Nephron progenitor cell (in vitro differentiated cells): ENCODE measurements at regions not wholly inside any gene's neighbourhood (a gene's known extent, or its start where the extent isn't known, plus 50 kb on each side); places are given as distances from the start of the nearest gene placed in this dataset.
"Not testable (repeated sequence)": the region's sequence is repeated elsewhere in the genome, so short reads cannot be mapped to it uniquely, and the experiment has no call there.

Experiments used
- DNase-seq: peaks from one replicate; pipeline ENCODE4 v3.0.0; 2021
- H3K27ac Mint-ChIP-seq: 2 replicates; pipeline ENCODE4 v1.8.0; 2021; ENCODE audit warnings: mild to moderate bottlenecking, moderate library complexity, mixed read lengths
- H3K27me3 Mint-ChIP-seq: 2 replicates; pipeline ENCODE4 v1.8.0; 2021; ENCODE audit warnings: mild to moderate bottlenecking, low read depth, mixed read lengths; ENCODE audit not compliant: poor library complexity
- H3K36me3 Mint-ChIP-seq: 2 replicates; pipeline ENCODE4 v1.8.0; 2021; ENCODE audit warnings: low read depth, mixed read lengths
- H3K4me1 Mint-ChIP-seq: 2 replicates; pipeline ENCODE4 v1.8.0; 2021; ENCODE audit warnings: mixed read lengths
- H3K4me3 Mint-ChIP-seq: 2 replicates; pipeline ENCODE4 v1.8.0; 2021; ENCODE audit warnings: mild to moderate bottlenecking, moderate library complexity, mixed read lengths
- H3K9me3 Mint-ChIP-seq: 2 replicates; pipeline ENCODE4 v1.8.0; 2021; ENCODE audit warnings: mild to moderate bottlenecking, moderate library complexity, mixed read lengths
- TF ChIP-seq, protein P1 (sequence below): fragments of 200-600 bp; sonication (generic); IDR thresholded peaks from 2 replicates; pipeline ENCODE4 v1.5.0; 2021; ENCODE audit warnings: antibody characterized with exemption

DNA sequence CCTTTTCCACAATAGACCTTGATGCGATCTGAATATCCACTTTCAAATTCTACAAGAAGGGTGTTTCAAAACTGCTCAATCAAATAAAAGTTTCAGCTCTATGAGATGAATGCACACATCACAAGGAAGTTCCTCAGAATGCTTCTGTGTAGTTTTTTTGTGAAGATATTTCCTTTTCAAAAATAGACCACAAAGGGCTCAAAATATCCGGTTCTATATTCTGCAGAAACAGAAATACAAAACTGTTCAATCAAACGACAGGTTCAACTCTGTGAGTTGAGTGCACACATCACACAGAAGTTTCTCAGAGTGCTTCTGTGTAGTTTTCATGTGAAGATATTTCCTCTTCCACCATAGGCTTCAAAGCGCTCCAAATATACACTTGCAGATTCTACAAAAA lies 293.9 kb upstream of the DEFB115 start:
- Mint-ChIP-seq H3K4me1 (no peaks in the 10 kb centered on the region), H3K27me3 (no peaks in the 10 kb centered on the region), H3K27ac (no peak overlapping the region), H3K4me3 (no peak overlapping the region), H3K9me3 (peaks cover 79% of the 10 kb centered on the region), H3K36me3 (no peaks in the 10 kb centered on the region)
- TF ChIP-seq, protein P1, sequence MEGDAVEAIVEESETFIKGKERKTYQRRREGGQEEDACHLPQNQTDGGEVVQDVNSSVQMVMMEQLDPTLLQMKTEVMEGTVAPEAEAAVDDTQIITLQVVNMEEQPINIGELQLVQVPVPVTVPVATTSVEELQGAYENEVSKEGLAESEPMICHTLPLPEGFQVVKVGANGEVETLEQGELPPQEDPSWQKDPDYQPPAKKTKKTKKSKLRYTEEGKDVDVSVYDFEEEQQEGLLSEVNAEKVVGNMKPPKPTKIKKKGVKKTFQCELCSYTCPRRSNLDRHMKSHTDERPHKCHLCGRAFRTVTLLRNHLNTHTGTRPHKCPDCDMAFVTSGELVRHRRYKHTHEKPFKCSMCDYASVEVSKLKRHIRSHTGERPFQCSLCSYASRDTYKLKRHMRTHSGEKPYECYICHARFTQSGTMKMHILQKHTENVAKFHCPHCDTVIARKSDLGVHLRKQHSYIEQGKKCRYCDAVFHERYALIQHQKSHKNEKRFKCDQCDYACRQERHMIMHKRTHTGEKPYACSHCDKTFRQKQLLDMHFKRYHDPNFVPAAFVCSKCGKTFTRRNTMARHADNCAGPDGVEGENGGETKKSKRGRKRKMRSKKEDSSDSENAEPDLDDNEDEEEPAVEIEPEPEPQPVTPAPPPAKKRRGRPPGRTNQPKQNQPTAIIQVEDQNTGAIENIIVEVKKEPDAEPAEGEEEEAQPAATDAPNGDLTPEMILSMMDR: no peak
- DNase-seq: no peak

DNA sequence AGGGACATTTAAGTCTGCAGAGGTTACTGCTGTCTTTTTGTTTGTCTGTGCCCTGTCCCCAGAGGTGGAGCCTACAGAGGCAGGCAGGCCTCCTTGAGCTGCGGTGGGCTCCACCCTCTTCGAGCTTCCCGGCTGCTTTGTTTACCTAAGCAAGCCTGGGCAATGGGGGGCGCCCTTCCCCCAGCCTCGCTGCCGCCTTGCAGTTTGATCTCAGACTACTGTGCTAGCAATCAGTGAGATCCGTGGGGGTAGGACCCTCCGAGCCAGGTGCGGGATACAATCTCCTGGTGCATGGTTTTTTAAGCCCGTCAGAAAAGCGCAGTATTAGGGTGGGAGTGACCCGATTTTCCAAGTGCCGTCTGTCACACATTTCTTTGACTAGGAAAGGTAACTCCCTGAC lies 281.6 kb upstream of the DEFB115 start:
- not testable (repeated sequence) for DNase-seq, H3K27me3 Mint-ChIP-seq, H3K36me3 Mint-ChIP-seq, H3K4me1 Mint-ChIP-seq, H3K27ac Mint-ChIP-seq, H3K4me3 Mint-ChIP-seq
- peaks cover 93% of the 10 kb centered on the region for H3K9me3 Mint-ChIP-seq

DNA sequence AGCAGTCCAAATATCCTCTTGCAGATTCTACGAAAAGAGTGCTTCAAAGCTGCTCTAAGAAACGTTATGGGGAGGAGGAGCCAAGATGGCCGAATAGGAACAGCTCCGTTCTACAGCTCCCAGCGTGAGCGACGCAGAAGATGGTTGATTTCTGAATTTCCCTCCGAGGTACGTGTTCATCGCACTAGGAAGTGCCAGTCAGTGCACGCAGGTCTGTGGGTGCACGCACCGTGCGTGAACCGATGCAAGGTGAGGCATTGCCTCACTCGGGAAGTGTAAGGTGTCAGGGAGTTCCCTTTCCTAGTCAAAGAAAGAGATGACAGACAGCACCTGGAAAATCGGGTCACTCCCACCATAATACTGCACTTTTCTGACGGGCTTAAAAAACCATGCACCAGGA lies 272.1 kb upstream of the DEFB115 start:
- peaks cover 93% of the 10 kb centered on the region for H3K9me3 Mint-ChIP-seq
- TF ChIP-seq, protein P1: no peak
- no peak overlapping the region for H3K27ac Mint-ChIP-seq
- no peaks in the 10 kb centered on the region for H3K27me3 Mint-ChIP-seq
- H3K4me1 Mint-ChIP-seq: no peaks in the 10 kb centered on the region
- H3K4me3 Mint-ChIP-seq: no peak overlapping the region
- no peak for DNase-seq
- H3K36me3 Mint-ChIP-seq: no peaks in the 10 kb centered on the region
